Breast epithelium (tissue), 4 donors: ENCODE measurements at regions not wholly inside any gene's neighbourhood (a gene's known extent, or its start where the extent isn't known, plus 50 kb on each side); places are given as distances from the start of the nearest gene placed in this dataset.

Experiments used
- DNase-seq, 2 donors: peaks; one replicate each; pipeline ENCODE4 v3.0.0-alpha.2; 2019; ENCODE audit warnings: low spot score in 2 of 2
- H3K27ac ChIP-seq, 2 donors: fragments of 200-600 bp; sonication (generic) in 1 of 2; one replicate each; pipeline ENCODE4 v1.5.1; 2016 to 2019; ENCODE audit warnings: mild to moderate bottlenecking in 1 of 2
- H3K27me3 ChIP-seq, 2 donors: fragments of 200-600 bp; sonication (generic) in 1 of 2; one replicate each; pipeline versions ENCODE4 v1.5.1 to v1.6.0; 2017 to 2019; ENCODE audit warnings: control low read depth in 1 of 2, mild to moderate bottlenecking in 1 of 2
- H3K36me3 ChIP-seq: fragments of 200-600 bp; one replicate; pipeline ENCODE4 v1.5.1; 2019
- H3K4me1 ChIP-seq, 2 donors: fragments of 200-600 bp; sonication (generic); one replicate each; pipeline ENCODE4 v1.5.1; 2016 to 2019; ENCODE audit warnings: control low read depth in 1 of 2
- H3K4me3 ChIP-seq, 3 donors: fragments of 200-600 bp; sonication (generic); 1 replicate in 2 of 3; 2 replicates in 1 of 3; pipeline ENCODE4 v1.5.1; 2016 to 2019; ENCODE audit warnings: mild to moderate bottlenecking in 3 of 3, moderate library complexity in 2 of 3
- H3K9me3 ChIP-seq, 2 donors: fragments of 200-600 bp; sonication (generic) in 1 of 2; one replicate each; pipeline ENCODE4 v1.5.1; 2016 to 2019; ENCODE audit warnings: control low read depth in 1 of 2
- CTCF ChIP-seq, 3 donors: fragments of 450-650 bp; IDR thresholded peaks; one replicate each; pipeline ENCODE4 v1.5.1; 2016 to 2017; ENCODE audit warnings: antibody characterized with exemption in 3 of 3, mild to moderate bottlenecking in 3 of 3, moderate library complexity in 3 of 3
- POLR2A ChIP-seq: fragments of 450-650 bp; IDR thresholded peaks from one replicate; pipeline ENCODE4 v1.6.1; 2016; ENCODE audit warnings: antibody characterized with exemption, mild to moderate bottlenecking, moderate library complexity
- POLR2AphosphoS5 ChIP-seq, 3 donors: sonication (generic); formaldehyde crosslinking; IDR thresholded peaks; one replicate each; pipeline ENCODE4 v1.6.1; 2017; ENCODE audit warnings: antibody characterized with exemption in 3 of 3
- intact Hi-C: fragments of 100-400 bp; cut with DNase I; formaldehyde crosslinking; loops from one replicate; pipeline ENCODE4 v1.15.1; 2023; ENCODE audit warnings: low total_unique reads

DNA sequence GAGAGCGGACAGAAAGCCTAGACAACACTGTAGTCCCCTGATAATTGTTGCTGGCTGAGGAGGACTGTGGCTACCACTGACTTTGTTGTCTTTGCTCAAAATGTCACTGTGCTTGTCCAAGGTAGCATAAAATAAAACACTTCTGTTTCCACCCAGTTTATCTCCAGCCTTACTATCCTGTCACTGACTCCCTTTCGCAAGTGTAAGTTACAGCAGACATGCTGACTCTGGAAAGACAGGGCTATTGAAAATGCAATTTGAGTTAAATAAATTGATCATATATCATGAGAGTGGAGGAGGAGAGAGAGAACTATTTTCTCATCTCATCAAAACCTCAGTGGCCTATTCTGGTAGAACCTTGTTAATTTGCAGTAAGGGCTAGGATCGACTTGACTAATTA, 138.0 kb upstream of the KIRREL3 start:
- H3K27me3 ChIP-seq = no peaks in the 10 kb centered on the region
- no peak overlapping the region for H3K27ac ChIP-seq
- H3K36me3 ChIP-seq = no peaks in the 10 kb centered on the region
- no peak overlapping the region for H3K4me3 ChIP-seq
- H3K9me3 ChIP-seq = no peaks in the 10 kb centered on the region
- intact Hi-C loops = no loop called here
- no peak for DNase-seq
- H3K4me1 ChIP-seq = no peaks in the 10 kb centered on the region
- no peak for TF ChIP-seq POLR2A
- no peak for TF ChIP-seq CTCF (IDR thresholded peaks at IDR 0.05)
- no peak for TF ChIP-seq POLR2AphosphoS5 (IDR thresholded peaks at IDR 0.05)

- no peaks in the 10 kb centered on the region for H3K36me3 ChIP-seq
- no peak for DNase-seq
- no peaks in the 10 kb centered on the region for H3K9me3 ChIP-seq
- intact Hi-C loops = no loop called here
- TF ChIP-seq POLR2AphosphoS5 (IDR thresholded peaks at IDR 0.05) (no peak), POLR2A (no peak), CTCF (IDR thresholded peaks at IDR 0.05) (no peak)
- H3K27me3 ChIP-seq = no peaks in the 10 kb centered on the region
- no peak overlapping the region for H3K4me3 ChIP-seq
- H3K4me1 ChIP-seq = no peaks in the 10 kb centered on the region
- H3K27ac ChIP-seq = no peak overlapping the region
These were observed 137.3 kb upstream of the KIRREL3 start for GRCh38 chr11:127137771-127138280.

- intact Hi-C loops = no loop called here
- Histone ChIP-seq H3K4me1 (no peaks in the 10 kb centered on the region), H3K27ac (no peak overlapping the region), H3K4me3 (no peak overlapping the region), H3K27me3 (no peaks in the 10 kb centered on the region), H3K36me3 (no peaks in the 10 kb centered on the region), H3K9me3 (no peaks in the 10 kb centered on the region)
- no peak for TF ChIP-seq POLR2A
- TF ChIP-seq CTCF (IDR thresholded peaks at IDR 0.05) = no peak
- no peak for TF ChIP-seq POLR2AphosphoS5 (IDR thresholded peaks at IDR 0.05)
- no peak for DNase-seq
These were observed 135.9 kb upstream of the KIRREL3 start for GRCh38 chr11:127136438-127136837.

GRCh38 chr11:127135256-127135655, 134.7 kb upstream of the KIRREL3 start:
- H3K36me3 ChIP-seq = no peaks in the 10 kb centered on the region
- no peaks in the 10 kb centered on the region for H3K9me3 ChIP-seq
- H3K4me1 ChIP-seq = no peaks in the 10 kb centered on the region
- no peak overlapping the region for H3K27ac ChIP-seq
- no peaks in the 10 kb centered on the region for H3K27me3 ChIP-seq
- TF ChIP-seq CTCF (IDR thresholded peaks at IDR 0.05) = no peak
- no peak for DNase-seq
- no peak overlapping the region for H3K4me3 ChIP-seq
- intact Hi-C loops = no loop called here

GRCh38 chr11:127133061-127133460, 132.5 kb upstream of the KIRREL3 start:
- Histone ChIP-seq H3K36me3 (no peaks in the 10 kb centered on the region), H3K4me1 (no peaks in the 10 kb centered on the region), H3K27ac (no peak overlapping the region), H3K27me3 (no peaks in the 10 kb centered on the region), H3K9me3 (no peaks in the 10 kb centered on the region), H3K4me3 (no peak overlapping the region)
- no peak for DNase-seq
- intact Hi-C loops = no loop called here
- TF ChIP-seq POLR2A (no peak), CTCF (IDR thresholded peaks at IDR 0.05) (no peak), POLR2AphosphoS5 (IDR thresholded peaks at IDR 0.05) (no peak)
